Dendritic cell treated with granulocyte-macrophage colony-stimulating factor and Interleukin-4, amounts not matched to agents 40 ng/mL and 50 ng/mL, for 4 days (primary cell): ENCODE measurements at regions not wholly inside any gene's neighbourhood (a gene's known extent, or its start where the extent isn't known, plus 50 kb on each side); places are given as distances from the start of the nearest gene placed in this dataset.
"Not testable (repeated sequence)": the region's sequence is repeated elsewhere in the genome, so short reads cannot be mapped to it uniquely, and the experiment has no call there.

Source experiments
- H3K27ac Mint-ChIP-seq: one replicate; pipeline ENCODE4 v1.8.0; 2022; ENCODE audit warnings: mild to moderate bottlenecking, mixed read lengths
- H3K27me3 Mint-ChIP-seq: one replicate; pipeline ENCODE4 v1.8.0; 2022; ENCODE audit warnings: mild to moderate bottlenecking, mixed read lengths
- H3K36me3 Mint-ChIP-seq: one replicate; pipeline ENCODE4 v1.8.0; 2022; ENCODE audit warnings: low read depth, mixed read lengths
- H3K4me1 Mint-ChIP-seq: one replicate; pipeline ENCODE4 v1.8.0; 2022; ENCODE audit warnings: low read depth, mixed read lengths
- H3K4me3 Mint-ChIP-seq: one replicate; pipeline ENCODE4 v1.8.0; 2022; ENCODE audit warnings: mild to moderate bottlenecking, moderate library complexity, mixed read lengths
- H3K9me3 Mint-ChIP-seq: one replicate; pipeline ENCODE4 v1.8.0; 2022; ENCODE audit warnings: mixed read lengths
- intact Hi-C: fragments of 100-400 bp; cut with micrococcal nuclease; formaldehyde crosslinking; loops from one replicate; pipeline ENCODE4 v1.15.0; 2022

DNA sequence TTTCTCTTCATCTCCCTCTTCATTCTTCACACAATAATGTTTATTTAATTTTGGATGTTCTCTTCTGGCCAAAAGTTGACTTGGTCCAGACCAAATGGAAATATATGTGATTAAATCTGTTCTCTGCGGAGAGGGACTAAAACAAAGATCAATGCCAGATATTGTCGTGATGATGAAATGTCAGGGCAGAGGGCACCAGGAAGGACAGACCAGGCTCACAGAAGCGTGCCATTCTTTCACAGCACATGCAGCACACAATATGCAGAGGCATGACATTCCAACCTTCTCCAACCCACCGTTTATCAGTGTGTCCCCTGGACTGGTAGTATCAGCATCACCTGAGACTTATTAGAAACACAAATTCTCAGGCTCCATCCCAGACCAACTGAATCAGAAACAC lies 125.2 kb upstream of the PLGLB2 start:
- H3K4me1 Mint-ChIP-seq, H3K36me3 Mint-ChIP-seq, H3K27ac Mint-ChIP-seq, H3K9me3 Mint-ChIP-seq, intact Hi-C loops, H3K27me3 Mint-ChIP-seq, H3K4me3 Mint-ChIP-seq: not testable (repeated sequence)

DNA sequence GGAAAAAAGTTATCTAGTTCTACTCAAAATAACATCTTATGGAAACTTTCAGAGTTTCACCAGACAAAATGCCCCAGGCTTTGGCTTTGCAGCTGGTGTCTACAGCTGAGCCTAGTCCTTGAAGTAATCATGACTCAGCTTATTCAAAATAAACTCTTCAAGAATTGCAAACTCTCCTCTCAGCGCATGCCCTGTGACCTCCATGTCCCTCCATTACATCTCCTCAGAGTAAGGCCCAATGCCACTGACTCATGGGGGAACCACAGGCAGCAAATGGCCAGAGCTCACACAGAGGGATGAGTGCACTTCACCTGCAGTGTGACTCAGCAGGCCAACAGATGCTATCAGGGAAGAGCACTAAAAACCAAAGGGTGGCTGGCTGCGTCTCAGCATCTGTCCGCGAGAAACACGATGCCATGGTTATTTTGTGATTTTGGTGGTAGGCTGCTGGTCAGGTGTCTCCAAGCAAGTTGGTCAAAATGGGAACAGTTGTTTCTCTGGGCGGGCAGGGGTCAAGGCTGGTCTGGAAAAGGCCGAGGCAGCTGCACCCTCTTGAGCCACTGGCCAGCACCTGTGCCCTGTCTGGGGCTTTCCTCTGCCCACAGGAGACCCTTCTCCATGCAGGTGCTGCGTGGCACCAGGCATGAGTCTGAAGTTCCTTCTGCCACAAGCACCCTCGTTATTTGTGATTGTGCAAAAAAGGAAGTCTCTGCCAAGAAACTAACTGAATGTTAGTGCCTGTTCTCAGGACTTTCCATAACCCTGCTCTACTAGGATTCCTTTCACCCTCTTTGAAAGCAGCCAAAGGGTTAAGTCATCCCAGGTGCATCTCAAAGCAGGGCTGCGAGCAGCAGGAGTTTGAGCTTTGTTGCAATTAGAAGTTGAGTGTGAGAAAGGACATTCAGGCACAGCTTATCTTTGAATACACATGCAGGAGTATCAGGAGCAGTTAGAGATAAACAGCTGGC lies 118.1 kb upstream of the PLGLB2 start:
- H3K27me3 Mint-ChIP-seq, H3K27ac Mint-ChIP-seq, H3K36me3 Mint-ChIP-seq, intact Hi-C loops, H3K4me1 Mint-ChIP-seq, H3K4me3 Mint-ChIP-seq, H3K9me3 Mint-ChIP-seq: not testable (repeated sequence)

- H3K9me3 Mint-ChIP-seq, H3K27me3 Mint-ChIP-seq, H3K4me3 Mint-ChIP-seq, intact Hi-C loops, H3K36me3 Mint-ChIP-seq, H3K4me1 Mint-ChIP-seq, H3K27ac Mint-ChIP-seq: not testable (repeated sequence)
Observed at GRCh38 chr2:87630892-87631291, 117.0 kb upstream of the PLGLB2 start.

- H3K4me3 Mint-ChIP-seq, H3K9me3 Mint-ChIP-seq, intact Hi-C loops, H3K27me3 Mint-ChIP-seq, H3K4me1 Mint-ChIP-seq, H3K36me3 Mint-ChIP-seq, H3K27ac Mint-ChIP-seq: not testable (repeated sequence)
Observed at GRCh38 chr2:87631402-87631801, 116.5 kb upstream of the PLGLB2 start.

- H3K36me3 Mint-ChIP-seq, H3K4me1 Mint-ChIP-seq, H3K9me3 Mint-ChIP-seq, H3K27me3 Mint-ChIP-seq, intact Hi-C loops, H3K4me3 Mint-ChIP-seq, H3K27ac Mint-ChIP-seq: not testable (repeated sequence)
Observed at GRCh38 chr2:87633287-87633963, 114.5 kb upstream of the PLGLB2 start.

- H3K36me3 Mint-ChIP-seq, H3K27me3 Mint-ChIP-seq, H3K4me3 Mint-ChIP-seq, intact Hi-C loops, H3K27ac Mint-ChIP-seq, H3K4me1 Mint-ChIP-seq, H3K9me3 Mint-ChIP-seq: not testable (repeated sequence)
Observed at GRCh38 chr2:87634106-87634505, 113.8 kb upstream of the PLGLB2 start.

DNA sequence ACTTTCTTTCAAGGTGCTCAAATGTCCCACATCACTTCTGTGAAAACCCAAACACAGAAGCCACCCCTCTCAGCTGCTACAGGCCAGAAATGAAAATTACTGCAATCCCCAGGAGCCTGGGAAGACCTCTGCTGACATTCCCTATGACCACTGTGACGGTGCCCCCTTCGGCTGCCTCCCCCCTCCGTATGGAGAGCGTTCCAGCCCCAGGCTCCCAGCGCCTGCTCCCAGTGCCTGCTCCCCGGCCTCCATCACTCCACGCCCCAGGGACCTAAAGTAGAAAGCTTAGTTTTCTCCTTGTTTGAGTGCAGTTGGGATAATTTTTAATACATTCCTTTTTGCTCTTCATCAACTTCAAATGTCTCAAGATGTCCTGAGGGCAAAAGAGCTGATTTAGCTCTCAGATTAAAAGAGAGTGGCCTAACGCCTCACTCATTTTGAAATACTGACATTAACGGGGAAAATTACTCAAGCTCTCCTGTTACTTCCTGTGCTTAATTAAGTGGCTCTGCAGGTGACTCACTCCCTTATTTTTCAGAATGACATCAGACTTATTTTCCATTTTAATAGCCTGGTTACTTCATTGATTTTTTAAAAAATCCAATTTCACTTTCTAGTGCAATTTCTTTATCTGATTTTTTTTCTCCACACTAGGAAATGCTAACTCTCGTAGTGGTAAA lies 112.8 kb upstream of the PLGLB2 start:
- H3K9me3 Mint-ChIP-seq, intact Hi-C loops, H3K27me3 Mint-ChIP-seq, H3K36me3 Mint-ChIP-seq, H3K4me3 Mint-ChIP-seq, H3K4me1 Mint-ChIP-seq, H3K27ac Mint-ChIP-seq: not testable (repeated sequence)

DNA sequence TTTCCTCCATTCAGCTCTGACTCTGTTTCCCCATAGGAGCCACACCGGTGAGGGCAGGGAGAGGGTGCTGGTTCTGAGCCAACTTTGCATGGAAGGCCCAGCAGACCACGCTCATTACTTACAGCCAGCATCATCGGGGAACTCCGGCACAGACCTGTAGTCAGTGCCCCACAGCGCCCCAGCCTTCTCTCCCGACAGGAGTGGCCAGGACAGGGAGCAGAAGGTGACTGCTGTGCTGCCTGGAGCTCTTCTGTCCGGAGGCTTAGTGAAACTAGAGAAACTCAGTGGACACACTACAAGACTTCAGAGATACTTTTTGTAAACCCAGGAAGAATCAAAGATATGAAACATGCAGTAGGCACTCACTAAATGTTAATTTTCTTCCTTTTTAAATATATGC lies 111.6 kb upstream of the PLGLB2 start:
- H3K27ac Mint-ChIP-seq, intact Hi-C loops, H3K36me3 Mint-ChIP-seq, H3K4me3 Mint-ChIP-seq, H3K9me3 Mint-ChIP-seq, H3K4me1 Mint-ChIP-seq, H3K27me3 Mint-ChIP-seq: not testable (repeated sequence)

GRCh38 chr2:87636735-87637134 lies 111.2 kb upstream of the PLGLB2 start:
- not testable (repeated sequence) for H3K27ac Mint-ChIP-seq, H3K27me3 Mint-ChIP-seq, H3K36me3 Mint-ChIP-seq

DNA sequence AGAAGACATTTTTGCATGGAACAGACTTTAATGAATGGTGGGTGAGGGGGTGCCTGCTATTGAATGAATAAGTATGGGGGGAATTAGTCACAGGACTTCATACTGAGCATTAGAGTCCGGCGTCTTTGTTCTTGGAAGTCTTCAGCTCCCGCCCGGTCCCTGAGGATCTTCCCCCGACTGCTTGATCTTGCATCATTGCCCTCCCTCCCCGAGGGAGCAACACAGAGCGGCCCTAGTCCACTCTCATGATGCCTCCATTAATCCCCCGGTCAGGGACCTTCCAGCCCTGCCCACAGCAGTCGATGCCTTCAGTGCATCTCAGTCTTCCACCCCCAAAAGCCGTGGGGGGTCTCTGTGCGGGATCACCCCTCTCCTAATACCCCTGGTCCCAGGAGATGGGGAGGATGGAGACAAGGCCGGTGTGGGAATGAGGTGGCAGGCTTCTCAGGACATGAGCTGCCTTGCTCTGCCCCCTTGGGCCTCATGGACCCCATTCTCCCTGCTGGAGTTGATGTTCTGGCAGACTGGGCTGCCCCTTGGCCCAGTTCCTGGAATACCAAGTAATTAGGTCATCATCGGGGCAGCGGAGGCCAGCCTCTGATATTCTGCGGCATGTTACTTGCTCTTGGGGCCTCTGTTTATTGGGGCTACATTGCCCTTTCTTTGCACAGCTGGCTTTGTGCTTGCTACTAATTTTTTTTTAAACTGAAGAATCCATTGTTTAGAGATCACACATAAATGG lies 110.5 kb upstream of the PLGLB2 start:
- H3K4me3 Mint-ChIP-seq, H3K27me3 Mint-ChIP-seq, H3K4me1 Mint-ChIP-seq, intact Hi-C loops, H3K36me3 Mint-ChIP-seq, H3K27ac Mint-ChIP-seq, H3K9me3 Mint-ChIP-seq: not testable (repeated sequence)

More at GRCh38 chr2:87636735-87637134, 111.2 kb upstream of the PLGLB2 start:
- intact Hi-C loops, H3K4me1 Mint-ChIP-seq, H3K9me3 Mint-ChIP-seq, H3K4me3 Mint-ChIP-seq: not testable (repeated sequence)

- H3K4me3 Mint-ChIP-seq, H3K9me3 Mint-ChIP-seq, H3K27me3 Mint-ChIP-seq, H3K4me1 Mint-ChIP-seq, intact Hi-C loops, H3K27ac Mint-ChIP-seq, H3K36me3 Mint-ChIP-seq: not testable (repeated sequence)
Observed at GRCh38 chr2:87638114-87638807, 109.6 kb upstream of the PLGLB2 start.

DNA sequence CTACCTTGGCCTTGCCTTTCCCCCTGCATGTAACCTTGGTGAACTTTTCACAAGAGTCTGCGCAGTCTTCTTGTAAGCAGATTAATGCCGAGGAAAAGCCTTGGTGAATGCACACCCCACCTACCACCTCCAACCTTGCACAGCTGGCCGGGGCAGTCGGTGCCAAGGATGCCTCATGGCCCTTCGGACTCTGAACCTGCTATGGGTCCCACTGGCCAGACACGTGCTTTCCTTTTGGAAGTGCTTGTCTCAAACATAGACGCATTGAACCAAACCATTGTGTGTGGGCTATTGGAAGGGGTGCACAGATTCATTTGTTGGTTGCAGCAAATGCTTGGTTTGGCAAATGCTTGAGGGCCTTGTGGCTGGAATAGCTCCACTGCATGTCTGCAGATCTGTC lies 109.0 kb upstream of the PLGLB2 start:
- H3K4me3 Mint-ChIP-seq, H3K27me3 Mint-ChIP-seq, H3K27ac Mint-ChIP-seq, intact Hi-C loops, H3K4me1 Mint-ChIP-seq, H3K9me3 Mint-ChIP-seq, H3K36me3 Mint-ChIP-seq: not testable (repeated sequence)

- intact Hi-C loops, H3K4me1 Mint-ChIP-seq, H3K27ac Mint-ChIP-seq, H3K4me3 Mint-ChIP-seq, H3K27me3 Mint-ChIP-seq, H3K36me3 Mint-ChIP-seq, H3K9me3 Mint-ChIP-seq: not testable (repeated sequence)
Observed at GRCh38 chr2:87639801-87640440, 108.0 kb upstream of the PLGLB2 start.
